KG1 (cell line): ENCODE measurements at regions not wholly inside any gene's neighbourhood (a gene's known extent, or its start where the extent isn't known, plus 50 kb on each side); places are given as distances from the start of the nearest gene placed in this dataset.

Source experiments
- DNase-seq: peaks from one replicate; lab custom pipeline; 2025; lab: John Stamatoyannopoulos, UW

DNA sequence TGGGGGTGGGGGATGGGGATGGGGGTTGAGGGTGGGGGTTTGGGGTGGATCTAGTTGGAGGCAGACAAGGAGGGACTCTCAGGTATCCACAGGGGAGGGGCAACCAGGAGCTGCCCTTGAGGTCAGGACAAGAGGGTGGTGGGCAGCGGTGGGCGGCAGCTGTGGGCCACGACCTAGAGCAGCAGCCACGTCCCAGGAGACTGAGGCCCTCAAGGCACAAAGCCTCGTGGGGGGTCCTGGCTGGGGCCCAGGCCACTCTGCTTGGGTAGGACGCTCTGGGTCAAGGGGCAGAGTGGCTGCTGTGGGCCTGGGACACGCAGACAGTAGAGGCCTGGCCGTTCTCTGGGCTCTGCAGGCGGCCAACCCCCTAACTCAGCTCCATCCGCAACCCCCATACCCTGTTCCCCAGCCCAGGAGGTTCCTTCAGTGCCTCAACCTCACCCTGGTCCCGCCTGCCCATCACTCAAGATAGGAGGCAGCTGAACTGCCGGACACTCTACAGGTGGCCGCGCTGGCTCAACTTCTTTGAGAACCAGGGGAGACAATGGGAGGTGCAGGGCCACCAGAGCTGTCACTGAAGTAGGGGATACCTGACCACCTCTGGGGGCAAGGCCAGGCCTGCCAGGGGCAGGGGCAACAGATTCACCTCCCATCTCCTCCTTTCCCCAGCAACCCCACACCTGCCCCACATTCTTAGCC, 75.6 kb downstream of the ENGASE start:
- no peak for DNase-seq

DNA sequence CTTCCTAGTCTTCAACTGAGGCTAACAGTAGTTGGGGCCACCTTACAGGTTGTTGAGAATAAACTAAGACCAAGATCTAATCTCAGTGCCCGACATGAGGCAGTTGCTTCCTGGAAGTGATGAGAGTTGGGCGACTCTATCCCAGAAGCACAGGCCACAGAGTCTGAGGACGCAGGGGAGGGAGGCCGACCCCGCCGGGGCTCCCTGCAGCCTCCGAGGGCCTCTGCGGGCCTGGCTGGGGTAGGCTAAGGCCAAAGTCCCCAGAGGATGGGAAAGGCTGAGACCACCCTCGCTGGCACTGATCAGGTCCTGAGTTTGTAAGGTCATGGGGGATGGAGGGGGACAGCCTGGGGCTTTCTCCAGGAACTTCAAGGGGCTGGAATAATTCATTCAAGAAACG, 74.0 kb downstream of the ENGASE start:
- no peak for DNase-seq

DNA sequence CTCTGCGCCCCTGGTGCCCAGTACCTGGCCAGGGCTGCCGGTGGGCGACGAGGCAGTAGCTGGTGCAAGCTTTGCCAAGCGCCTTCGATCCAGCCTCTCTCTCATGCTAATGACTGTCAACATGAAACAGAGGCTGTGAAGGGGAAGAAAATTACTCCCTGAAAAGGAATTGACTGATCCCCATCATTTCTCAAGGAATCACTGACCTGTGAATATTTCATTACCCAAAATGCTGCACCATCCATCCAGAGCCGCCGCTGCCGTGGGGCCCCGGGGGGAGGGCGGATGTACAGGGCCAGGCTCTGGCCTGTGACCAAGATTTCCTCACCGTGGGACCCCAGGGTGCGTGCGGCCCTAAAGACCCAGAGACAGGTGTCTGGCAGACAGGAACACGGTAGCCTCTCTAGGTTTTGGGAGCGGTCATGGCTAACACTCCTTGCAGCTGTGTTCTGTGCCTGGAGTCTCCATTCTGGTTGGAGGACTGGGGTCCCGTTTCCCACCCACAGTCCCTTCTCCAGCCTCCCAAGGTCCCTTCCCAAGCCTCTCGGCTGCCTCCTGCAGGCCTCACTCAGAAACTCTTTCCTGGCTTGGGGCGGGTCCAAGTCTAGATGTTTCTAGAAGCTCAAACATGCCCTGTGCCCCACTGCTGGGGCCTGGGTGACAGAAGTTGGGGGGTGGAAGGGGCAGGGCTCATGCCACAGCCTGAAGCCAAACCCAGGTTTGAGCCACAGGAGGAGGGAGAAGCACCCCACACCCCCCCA, 73.3 kb downstream of the ENGASE start:
- no peak for DNase-seq

DNA sequence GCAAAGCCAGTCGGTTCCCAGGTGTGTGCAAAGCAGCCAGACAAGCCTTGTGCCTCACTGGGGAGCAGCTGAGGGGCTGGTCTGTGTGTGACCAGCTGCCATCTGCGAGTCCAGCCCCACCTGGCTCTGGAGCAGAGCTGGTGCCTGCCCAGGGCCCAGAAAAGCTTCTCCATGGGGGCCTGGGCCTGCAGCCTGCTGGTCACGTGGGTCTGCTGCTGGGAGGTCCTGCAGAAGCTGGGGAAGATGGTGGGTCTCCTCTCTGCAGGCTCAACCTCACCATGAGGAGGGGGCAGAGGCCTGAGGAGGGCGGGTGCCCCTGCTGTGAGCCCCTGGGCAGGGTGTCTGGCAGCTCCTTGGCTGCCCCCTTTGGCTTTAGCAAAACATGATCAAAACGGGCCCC, 71.9 kb downstream of the ENGASE start:
- no peak for DNase-seq

DNA sequence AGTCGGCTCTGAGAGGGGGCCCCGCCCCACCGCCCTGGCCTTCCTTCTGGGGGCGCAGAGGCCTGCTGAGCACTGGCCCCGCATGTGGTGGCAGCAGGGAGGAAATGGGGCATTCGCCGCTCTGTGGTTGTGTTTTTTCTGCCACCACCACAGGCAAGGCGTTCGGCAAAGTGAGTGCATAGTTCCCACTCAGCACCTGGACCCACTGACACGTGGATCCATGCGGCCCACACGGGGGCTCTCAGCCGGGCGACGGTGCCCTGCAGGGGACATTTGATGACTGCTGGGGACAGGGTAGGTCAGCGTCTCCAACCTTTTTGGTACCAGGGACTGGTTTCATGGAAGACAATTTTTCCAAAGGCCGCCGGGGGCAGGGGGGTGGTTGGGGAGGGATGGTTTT, 70.9 kb downstream of the ENGASE start:
- no peak for DNase-seq

DNA sequence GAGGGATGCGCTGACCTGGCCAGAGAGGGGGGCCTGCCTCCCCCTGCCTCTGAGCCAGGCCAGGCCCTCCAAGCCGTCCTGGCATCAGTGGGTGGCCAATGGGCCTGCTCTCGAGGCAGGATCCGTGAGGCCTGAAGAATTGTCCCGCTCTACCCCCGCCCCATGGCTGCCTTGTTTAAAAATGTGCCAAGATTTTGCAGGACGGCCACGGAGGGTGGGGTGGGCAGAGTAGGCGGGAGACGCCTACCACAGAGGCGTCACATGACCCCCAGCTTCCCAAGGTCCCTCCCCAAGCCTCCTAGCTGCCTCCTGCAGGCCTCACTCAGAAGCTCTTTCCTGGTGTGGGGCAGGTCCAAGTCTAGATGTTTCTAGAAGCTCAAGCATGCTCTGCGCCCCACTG, 69.5 kb downstream of the ENGASE start:
- no peak for DNase-seq

DNA sequence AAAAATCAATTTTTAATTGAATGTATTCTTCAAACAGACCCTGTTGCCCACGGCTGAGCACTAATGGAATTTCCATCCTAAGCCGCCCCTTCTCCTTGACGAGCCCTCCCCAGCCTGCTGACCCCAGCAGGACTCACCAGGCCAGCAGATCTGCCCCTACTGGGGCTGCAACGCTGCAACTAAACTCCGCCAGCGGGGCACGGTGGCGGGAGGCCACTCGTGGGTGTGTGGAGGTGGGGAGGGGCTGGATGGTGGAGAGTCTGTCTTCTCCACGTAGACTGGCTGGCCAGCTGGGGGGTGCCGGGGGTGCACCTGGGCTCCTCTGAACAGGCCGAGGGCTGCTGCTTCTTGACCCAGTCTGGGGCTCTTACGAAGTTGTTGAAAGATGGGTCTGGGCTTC, 67.8 kb downstream of the ENGASE start:
- no peak for DNase-seq

DNA sequence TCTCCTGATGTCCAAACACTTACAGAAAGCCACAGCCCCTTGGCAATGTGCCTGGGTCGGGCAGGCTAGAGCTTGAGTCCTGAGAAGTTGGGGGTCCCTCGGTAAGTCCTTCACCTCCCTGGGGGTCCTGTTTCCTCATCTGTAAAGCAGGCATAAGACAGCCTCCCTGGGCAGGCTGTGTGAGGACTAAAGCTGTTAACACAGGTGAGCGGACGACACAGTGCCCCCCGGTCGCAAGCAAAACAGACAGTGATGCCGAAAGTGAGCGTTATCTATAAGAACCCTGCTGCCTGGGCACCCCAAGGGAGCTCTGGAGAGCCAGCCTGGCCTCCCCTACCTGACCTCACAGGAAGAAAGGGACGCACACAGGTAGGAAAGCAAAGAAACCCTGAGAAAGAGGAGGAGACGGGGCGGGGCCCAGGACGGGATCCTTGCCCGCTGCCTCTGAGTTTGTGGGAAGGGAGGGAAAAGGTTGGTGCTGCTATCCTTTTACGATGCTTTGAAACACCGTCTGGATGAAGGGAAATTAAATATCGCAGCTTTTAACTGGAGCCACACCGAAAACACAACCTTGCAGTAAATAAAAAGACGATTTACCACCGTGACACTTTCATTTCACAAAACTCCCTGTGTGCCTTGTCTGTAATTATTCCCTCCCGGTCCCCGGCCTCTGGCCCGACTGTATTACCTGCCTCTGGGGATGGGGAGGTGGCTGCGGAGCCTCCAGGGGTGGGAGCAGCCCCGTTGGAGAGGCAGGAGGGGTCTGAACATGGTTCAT, 67.1 kb downstream of the ENGASE start:
- DNase-seq: no peak

DNA sequence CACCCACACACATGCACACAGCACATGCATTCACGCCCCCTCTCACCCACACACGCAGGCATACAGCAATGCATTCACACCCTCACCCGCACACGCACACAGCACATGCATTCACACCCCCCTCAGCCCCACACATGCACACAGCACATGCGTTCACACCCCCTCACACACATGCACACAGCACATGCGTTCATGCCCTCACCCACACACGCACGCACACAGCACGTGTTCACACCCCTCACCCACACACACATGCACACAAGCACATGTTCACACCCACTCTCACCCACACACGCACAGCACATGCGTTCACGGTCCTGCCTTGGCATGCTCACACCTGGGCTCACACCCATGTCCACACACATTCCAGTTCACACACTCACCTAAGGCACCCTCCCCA, 64.2 kb downstream of the ENGASE start:
- no peak for DNase-seq

DNA sequence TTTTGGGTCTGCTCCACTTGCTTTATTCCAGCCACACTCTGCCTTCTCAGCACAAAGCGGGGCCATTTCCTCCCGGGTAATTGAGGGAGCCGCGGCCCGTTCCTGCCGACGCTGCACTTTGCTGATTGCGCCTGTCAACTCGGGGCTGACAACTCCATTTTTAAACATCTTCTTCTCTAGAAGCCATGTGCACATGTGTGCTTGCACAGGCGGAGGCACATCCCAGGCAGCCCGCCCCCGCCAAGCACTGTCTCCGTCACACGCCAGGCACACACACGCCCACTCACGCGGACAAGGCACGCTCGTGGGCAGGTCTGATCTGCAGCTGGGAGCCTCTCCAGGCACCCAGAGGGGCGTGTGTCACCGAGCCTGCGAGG, 63.2 kb downstream of the ENGASE start:
- no peak for DNase-seq

DNA sequence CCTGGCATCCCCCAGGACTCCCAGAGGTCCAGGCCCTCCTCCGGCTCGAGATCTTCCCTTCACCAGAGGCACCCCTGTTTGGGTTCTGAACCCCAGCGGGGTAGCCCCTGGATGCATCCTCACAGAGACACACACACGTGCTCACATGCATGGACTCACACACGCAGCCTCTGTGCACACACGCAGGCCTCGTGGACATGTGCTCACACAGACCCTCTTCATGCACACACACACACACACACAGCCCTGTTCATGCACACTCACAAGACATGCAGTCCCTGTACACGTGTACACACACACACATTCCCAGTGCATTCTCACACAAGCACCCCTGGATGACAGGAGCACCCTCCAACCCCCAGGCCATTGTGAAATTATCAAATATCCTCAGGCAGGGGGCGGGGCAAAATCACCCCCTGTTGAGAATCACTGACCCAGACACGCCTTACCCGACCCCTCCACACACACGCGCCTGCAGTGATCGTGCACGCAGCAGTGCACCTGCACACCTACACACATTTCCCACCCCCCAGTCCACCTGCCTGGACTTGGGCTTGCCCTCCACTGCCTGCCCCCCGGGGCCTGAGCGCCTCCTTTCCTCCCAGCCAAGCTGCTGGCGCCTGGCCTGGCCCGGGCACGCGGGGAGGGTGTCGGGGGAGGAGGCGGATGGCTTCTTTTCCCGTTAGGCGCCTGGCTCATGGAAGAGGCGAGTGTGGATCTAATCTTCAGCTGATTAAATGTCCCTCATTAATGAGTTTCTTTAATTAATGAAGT, 62.6 kb downstream of the ENGASE start:
- DNase-seq: no peak

DNA sequence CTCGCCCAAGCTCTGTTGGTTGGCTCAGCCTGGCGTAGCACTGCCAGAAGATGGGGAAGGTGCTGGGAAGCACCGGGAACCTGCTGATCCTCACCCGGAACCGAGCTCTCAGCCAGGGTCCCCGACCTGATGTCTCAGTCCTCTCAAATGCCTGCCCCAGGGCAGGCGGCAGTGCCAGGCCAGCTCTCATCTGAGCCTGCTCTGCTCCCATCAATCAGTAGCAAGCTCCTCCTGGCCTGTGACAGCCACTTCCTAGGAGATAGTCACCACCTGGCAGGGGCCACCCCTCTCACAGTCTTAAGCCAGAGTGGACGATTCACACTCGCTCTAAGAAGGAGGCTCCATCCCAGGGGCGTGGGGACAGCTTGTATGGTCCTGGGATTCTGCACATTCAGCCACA, 62.0 kb downstream of the ENGASE start:
- DNase-seq: no peak
